IMR-90 (cell line): ENCODE measurements at regions not wholly inside any gene's neighbourhood (a gene's known extent, or its start where the extent isn't known, plus 50 kb on each side); places are given as distances from the start of the nearest gene placed in this dataset.
A peak's percentile ranks its signal among the peaks of the same experiment; 100 is the strongest.

Experiments
- ATAC-seq: fragments of 200-7000 bp; cut with Tn5 transposase; 2 replicates; pipeline ENCODE4 v1.9.1; 2020; ENCODE audit warnings: low read depth, mild to moderate bottlenecking, moderate library complexity
- BruUV-seq: library from RNA; stranded (reverse); fragments of 400-500 nt; replicated peaks from 2 replicates; lab custom pipeline; 2021; lab: Mats Ljungman, UMichigan
- CTCF ChIA-PET: fragments of 300-600 bp; formaldehyde crosslinking; extraction: SDS; loops from one replicate; lab custom pipeline; 2021; ENCODE audit warnings: antibody characterized with exemption; lab: Yijun Ruan, JAX
- POLR2A ChIA-PET: fragments of 300-600 bp; sonication (Branson Sonifier 250); formaldehyde crosslinking; loops from one replicate; lab custom pipeline; 2022; ENCODE audit warnings: antibody characterized with exemption; ENCODE audit not compliant: unreplicated experiment; lab: Charles Lee
- DNase-seq: peaks from one replicate; pipeline ENCODE4 v3.0.0; 2013
- H2AFZ ChIP-seq: replicated peaks from 2 replicates; pipeline ENCODE3; 2013; ENCODE audit warnings: low read length, mild to moderate bottlenecking; ENCODE audit not compliant: poor library complexity
- H2AK5ac ChIP-seq: 2 replicates; pipeline ENCODE4 v1.6.1; 2013; ENCODE audit warnings: low read depth, low read length, inconsistent platforms
- H2AK9ac ChIP-seq: replicated peaks from 2 replicates; pipeline ENCODE3; 2013; ENCODE audit warnings: mild to moderate bottlenecking, low read depth, low read length, moderate library complexity; ENCODE audit not compliant: poor library complexity
- H2BK120ac ChIP-seq: 2 replicates; pipeline ENCODE4 v1.6.1; 2013; ENCODE audit warnings: low read depth, low read length, inconsistent platforms
- H2BK15ac ChIP-seq: 3 replicates; pipeline ENCODE4 v1.6.1; 2013; ENCODE audit warnings: low read depth, low read length, inconsistent platforms
- H2BK20ac ChIP-seq: 2 replicates; pipeline ENCODE4 v1.6.1; 2013; ENCODE audit warnings: low read depth, mild to moderate bottlenecking, inconsistent platforms, low read length, moderate library complexity
- H2BK5ac ChIP-seq: 2 replicates; pipeline ENCODE4 v1.6.1; 2013; ENCODE audit warnings: mild to moderate bottlenecking, low read depth, low read length, inconsistent platforms; ENCODE audit not compliant: poor library complexity, severe bottlenecking
- H3K14ac ChIP-seq: replicated peaks from 2 replicates; pipeline ENCODE4 v1.6.1; 2013; ENCODE audit warnings: low read depth, low read length, inconsistent platforms
- H3K18ac ChIP-seq: 2 replicates; pipeline ENCODE4 v1.6.1; 2013; ENCODE audit warnings: low read depth, low read length, control low read depth
- H3K23ac ChIP-seq: 2 replicates; pipeline ENCODE4 v1.6.1; 2013; ENCODE audit warnings: low read depth, low read length, inconsistent platforms
- H3K27ac ChIP-seq: 2 replicates; pipeline ENCODE4 v1.5.1; 2013; ENCODE audit warnings: mild to moderate bottlenecking, control low read depth, low read length; ENCODE audit not compliant: insufficient read depth
- H3K27me3 ChIP-seq: 2 replicates; pipeline ENCODE4 v1.6.1; 2013; ENCODE audit warnings: low read length; ENCODE audit not compliant: control insufficient read depth, insufficient read depth
- H3K36me3 ChIP-seq: 2 replicates; pipeline ENCODE4 v1.6.1; 2013; ENCODE audit warnings: low read length, mixed read lengths; ENCODE audit not compliant: control insufficient read depth, insufficient read depth
- H3K4ac ChIP-seq: 2 replicates; pipeline ENCODE4 v1.6.1; 2013; ENCODE audit warnings: low read depth, low read length, inconsistent platforms
- H3K4me1 ChIP-seq: 2 replicates; pipeline ENCODE4 v1.6.1; 2013; ENCODE audit warnings: low read length, mixed read lengths; ENCODE audit not compliant: control insufficient read depth, insufficient read depth
- H3K4me2 ChIP-seq: 2 replicates; pipeline ENCODE4 v1.6.1; 2013; ENCODE audit warnings: low read depth, mild to moderate bottlenecking, control low read depth, low read length, moderate library complexity
- H3K4me3 ChIP-seq: 2 replicates; pipeline ENCODE4 v1.5.1; 2013; ENCODE audit warnings: low read depth, mild to moderate bottlenecking, control low read depth, low read length, moderate library complexity; ENCODE audit not compliant: insufficient read depth
- H3K56ac ChIP-seq: 2 replicates; pipeline ENCODE4 v1.6.1; 2013; ENCODE audit warnings: low read length, inconsistent platforms; ENCODE audit not compliant: insufficient read depth; ENCODE audit errors: extremely low read depth
- H3K79me1 ChIP-seq, 2 experiments: 2 replicates each; pipeline ENCODE4 v1.6.1; 2013; ENCODE audit warnings: low read length in 2 of 2, inconsistent platforms in 1 of 2, low read depth in 1 of 2
- H3K9ac ChIP-seq: 2 replicates; pipeline ENCODE4 v1.6.1; 2013; ENCODE audit warnings: low read depth, low read length, control low read depth
- H3K9me1 ChIP-seq: 2 replicates; pipeline ENCODE4 v1.6.1; 2013; ENCODE audit warnings: low read length, inconsistent platforms; ENCODE audit not compliant: insufficient read depth
- H3K9me3 ChIP-seq: 2 replicates; pipeline ENCODE4 v1.6.1; 2013; ENCODE audit warnings: low read length; ENCODE audit not compliant: control insufficient read depth, insufficient read depth
- H4K20me1 ChIP-seq: 2 replicates; pipeline ENCODE4 v1.6.1; 2013; ENCODE audit warnings: low read length, inconsistent platforms; ENCODE audit not compliant: insufficient read depth
- H4K5ac ChIP-seq: 2 replicates; pipeline ENCODE4 v1.6.1; 2013; ENCODE audit warnings: mild to moderate bottlenecking, low read depth, low read length, control low read depth
- H4K8ac ChIP-seq, 2 experiments: 2 replicates each; pipeline ENCODE4 v1.6.1; 2013; ENCODE audit warnings: low read depth in 2 of 2, low read length in 2 of 2, control low read depth in 1 of 2, inconsistent platforms in 1 of 2
- H4K91ac ChIP-seq: 2 replicates; pipeline ENCODE4 v1.6.1; 2013; ENCODE audit warnings: low read depth, low read length, inconsistent platforms; ENCODE audit not compliant: insufficient read depth
- CEBPB ChIP-seq: IDR thresholded peaks from 2 replicates; pipeline ENCODE4 v1.6.1; 2012; ENCODE audit warnings: low read depth, low read length, improper control_type of control experiment
- CHD1 ChIP-seq: IDR thresholded peaks from 2 replicates; pipeline ENCODE4 v1.6.1; 2012; ENCODE audit warnings: low read depth, low read length, improper control_type of control experiment
- MAFK ChIP-seq: IDR thresholded peaks from 2 replicates; pipeline ENCODE4 v1.6.1; 2012; ENCODE audit warnings: low read depth, low read length, improper control_type of control experiment
- MAZ ChIP-seq: IDR thresholded peaks from 2 replicates; pipeline ENCODE4 v1.6.1; 2012; ENCODE audit warnings: low read depth, mild to moderate bottlenecking, low read length, improper control_type of control experiment, moderate library complexity, borderline replicate concordance
- MXI1 ChIP-seq: IDR thresholded peaks from 2 replicates; pipeline ENCODE4 v1.6.1; 2012; ENCODE audit warnings: low read depth, mild to moderate bottlenecking, low read length, moderate library complexity, borderline replicate concordance
- RAD21 ChIP-seq: IDR thresholded peaks from 2 replicates; pipeline ENCODE4 v1.6.1; 2012; ENCODE audit warnings: low read length, improper control_type of control experiment
- WGBS, 2 experiments: methylation state at CpG; one replicate each; pipeline versions ENCODE4 v1.1.5 to v1.1.7; 2013; ENCODE audit warnings: missing lambda C conversion rate in 2 of 2; ENCODE audit not compliant: insufficient read length in 1 of 2; ENCODE audit errors: extremely low coverage in 2 of 2; 5-methylcytosine and 5-hydroxymethylcytosine counted together
- dilution Hi-C: fragments of 300-500 bp; cut with HindIII; formaldehyde crosslinking; loops from one replicate; pipeline ENCODE4 v1.14.3; 2018; ENCODE audit warnings: low sequenced_read_pairs; ENCODE audit not compliant: unreplicated experiment
- in situ Hi-C: fragments of 300-500 bp; cut with MboI; formaldehyde crosslinking; loops from 3 replicates; pipeline ENCODE4 v1.14.3; 2019; ENCODE audit warnings: low sequenced_read_pairs, inconsistent platforms, mixed read lengths
- intact Hi-C: fragments of 100-400 bp; cut with micrococcal nuclease; formaldehyde crosslinking; loops from 2 replicates; pipeline ENCODE4 v1.10.0; 2022

- no peak for DNase-seq
- Histone ChIP-seq H3K36me3 (no peaks in the 10 kb centered on the region), H2BK15ac (no peak overlapping the region), H2AK5ac (no peak overlapping the region), H2AK9ac (no peak overlapping the region), H2AFZ (no peak overlapping the region), H3K18ac (no peak overlapping the region), H3K9me3 (peaks cover 8% of the 10 kb centered on the region), H3K79me1 (no peaks in the 10 kb centered on the region), H2BK120ac (no peak overlapping the region), H3K27me3 (no peaks in the 10 kb centered on the region), H4K8ac (no peak overlapping the region), H3K4me2 (no peak overlapping the region), H3K9me1 (no peaks in the 10 kb centered on the region), H2BK5ac (no peak overlapping the region), H3K14ac (no peak overlapping the region), H4K91ac (no peak overlapping the region), H4K5ac (no peak overlapping the region), H3K27ac (no peak overlapping the region), H3K4me1 (no peaks in the 10 kb centered on the region), H3K4ac (no peak overlapping the region), H4K20me1 (no peaks in the 10 kb centered on the region), H3K23ac (no peak overlapping the region), H2BK20ac (no peak overlapping the region), H3K56ac (no peak overlapping the region), H3K4me3 (no peak overlapping the region), H3K9ac (no peak overlapping the region)
- peak; percentile 14; the same call in 1 of the 2 replicates for ATAC-seq
- CTCF ChIA-PET: no interaction called here
- POLR2A ChIA-PET: no interaction called here
- intact Hi-C loops: no loop called here
- TF ChIP-seq CEBPB (no peak), RAD21 (no peak), MAFK (no peak), MAZ (no peak), CHD1 (no peak), MXI1 (no peak)
- no TSS peak for BruUV-seq
- dilution Hi-C loops: no loop called here
- in situ Hi-C loops: no loop called here
- WGBS, 2 experiments: no CpG with 5 or more reads among the region's 6 CpGs
These were observed 688.4 kb downstream of the HTR1B start for GRCh38 chr6:76774781-76775384.
